Vagina (tissue), 2 donors: ENCODE measurements at regions not wholly inside any gene's neighbourhood (a gene's known extent, or its start where the extent isn't known, plus 50 kb on each side); places are given as distances from the start of the nearest gene placed in this dataset.

Source experiments
- DNase-seq, 2 donors: peaks; one replicate each; pipeline ENCODE4 v3.0.0-alpha.2; 2017; ENCODE audit errors: extremely low spot score in 2 of 2
- H3K27ac ChIP-seq: fragments of 200-600 bp; sonication (generic); one replicate; pipeline ENCODE4 v1.5.1; 2019
- H3K27me3 ChIP-seq: fragments of 200-600 bp; sonication (generic); one replicate; pipeline ENCODE4 v1.5.1; 2019
- H3K36me3 ChIP-seq, 2 donors: fragments of 200-600 bp; sonication (generic); one replicate each; pipeline ENCODE4 v1.5.1; 2017 to 2019
- H3K4me1 ChIP-seq: fragments of 200-600 bp; sonication (generic); one replicate; pipeline ENCODE4 v1.5.1; 2019
- H3K4me3 ChIP-seq, 2 donors: fragments of 200-600 bp; sonication (generic); 1 replicate in 1 of 2; 2 replicates in 1 of 2; pipeline ENCODE4 v1.5.1; 2016 to 2019
- H3K9me3 ChIP-seq: fragments of 200-600 bp; sonication (generic); one replicate; pipeline ENCODE4 v1.5.1; 2019
- POLR2A ChIP-seq, 2 donors: fragments of 450-650 bp; IDR thresholded peaks; one replicate each; pipeline ENCODE4 v1.6.1; 2017; ENCODE audit warnings: antibody characterized with exemption in 2 of 2, mild to moderate bottlenecking in 2 of 2, moderate library complexity in 2 of 2
- POLR2AphosphoS5 ChIP-seq, 2 donors: sonication (generic); formaldehyde crosslinking; IDR thresholded peaks; one replicate each; pipeline ENCODE4 v1.9.0; 2017; ENCODE audit warnings: antibody characterized with exemption in 2 of 2, mild to moderate bottlenecking in 2 of 2, low read depth in 1 of 2; ENCODE audit not compliant: insufficient read depth in 1 of 2
- intact Hi-C: fragments of 100-400 bp; cut with DNase I; formaldehyde crosslinking; loops from one replicate; pipeline ENCODE4 v1.15.1; 2023
- TF ChIP-seq, protein P1 (sequence below), 3 experiments: fragments of 450-650 bp in 2 of 3; fragments of 200-600 bp in 1 of 3; sonication (generic) in 1 of 3; IDR thresholded peaks; one replicate each; pipeline ENCODE4 v1.5.1; 2017 to 2019; ENCODE audit warnings: antibody characterized with exemption in 3 of 3, mild to moderate bottlenecking in 2 of 3, moderate library complexity in 2 of 3

DNA sequence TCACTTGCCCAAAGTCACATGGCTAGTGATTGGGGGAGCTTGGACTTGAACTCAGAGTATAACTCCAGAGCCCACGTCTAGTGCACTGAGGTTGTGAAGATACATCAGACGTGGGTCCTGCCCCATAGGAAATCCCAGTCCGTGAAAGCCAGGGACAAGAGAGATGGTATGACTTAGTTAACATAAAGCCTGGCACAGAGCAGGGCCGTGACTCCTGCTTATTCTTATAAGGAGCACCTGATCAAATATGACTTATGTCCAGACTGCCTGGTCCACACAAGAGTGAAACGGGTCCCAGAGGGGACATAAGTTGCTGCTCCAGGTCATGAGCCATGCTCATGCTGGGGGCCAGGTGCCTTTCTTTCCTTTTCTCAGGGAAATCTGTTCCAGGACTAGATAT is 166.3 kb upstream of the USP24 start:
- no peaks in the 10 kb centered on the region for H3K27me3 ChIP-seq
- TF ChIP-seq, protein P1, sequence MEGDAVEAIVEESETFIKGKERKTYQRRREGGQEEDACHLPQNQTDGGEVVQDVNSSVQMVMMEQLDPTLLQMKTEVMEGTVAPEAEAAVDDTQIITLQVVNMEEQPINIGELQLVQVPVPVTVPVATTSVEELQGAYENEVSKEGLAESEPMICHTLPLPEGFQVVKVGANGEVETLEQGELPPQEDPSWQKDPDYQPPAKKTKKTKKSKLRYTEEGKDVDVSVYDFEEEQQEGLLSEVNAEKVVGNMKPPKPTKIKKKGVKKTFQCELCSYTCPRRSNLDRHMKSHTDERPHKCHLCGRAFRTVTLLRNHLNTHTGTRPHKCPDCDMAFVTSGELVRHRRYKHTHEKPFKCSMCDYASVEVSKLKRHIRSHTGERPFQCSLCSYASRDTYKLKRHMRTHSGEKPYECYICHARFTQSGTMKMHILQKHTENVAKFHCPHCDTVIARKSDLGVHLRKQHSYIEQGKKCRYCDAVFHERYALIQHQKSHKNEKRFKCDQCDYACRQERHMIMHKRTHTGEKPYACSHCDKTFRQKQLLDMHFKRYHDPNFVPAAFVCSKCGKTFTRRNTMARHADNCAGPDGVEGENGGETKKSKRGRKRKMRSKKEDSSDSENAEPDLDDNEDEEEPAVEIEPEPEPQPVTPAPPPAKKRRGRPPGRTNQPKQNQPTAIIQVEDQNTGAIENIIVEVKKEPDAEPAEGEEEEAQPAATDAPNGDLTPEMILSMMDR (IDR thresholded peaks at IDR 0.05) = no peak
- no peak for TF ChIP-seq POLR2AphosphoS5 (IDR thresholded peaks at IDR 0.05; ENCODE audit: insufficient read depth in 1 of 2, low read depth in 1 of 2)
- TF ChIP-seq POLR2A (IDR thresholded peaks at IDR 0.05) = no peak
- intact Hi-C loops = no loop called here
- H3K4me3 ChIP-seq = no peak overlapping the region
- no peaks in the 10 kb centered on the region for H3K4me1 ChIP-seq
- no peak overlapping the region for H3K27ac ChIP-seq
- no peaks in the 10 kb centered on the region for H3K9me3 ChIP-seq
- DNase-seq = no peak
- no peaks in the 10 kb centered on the region for H3K36me3 ChIP-seq

DNA sequence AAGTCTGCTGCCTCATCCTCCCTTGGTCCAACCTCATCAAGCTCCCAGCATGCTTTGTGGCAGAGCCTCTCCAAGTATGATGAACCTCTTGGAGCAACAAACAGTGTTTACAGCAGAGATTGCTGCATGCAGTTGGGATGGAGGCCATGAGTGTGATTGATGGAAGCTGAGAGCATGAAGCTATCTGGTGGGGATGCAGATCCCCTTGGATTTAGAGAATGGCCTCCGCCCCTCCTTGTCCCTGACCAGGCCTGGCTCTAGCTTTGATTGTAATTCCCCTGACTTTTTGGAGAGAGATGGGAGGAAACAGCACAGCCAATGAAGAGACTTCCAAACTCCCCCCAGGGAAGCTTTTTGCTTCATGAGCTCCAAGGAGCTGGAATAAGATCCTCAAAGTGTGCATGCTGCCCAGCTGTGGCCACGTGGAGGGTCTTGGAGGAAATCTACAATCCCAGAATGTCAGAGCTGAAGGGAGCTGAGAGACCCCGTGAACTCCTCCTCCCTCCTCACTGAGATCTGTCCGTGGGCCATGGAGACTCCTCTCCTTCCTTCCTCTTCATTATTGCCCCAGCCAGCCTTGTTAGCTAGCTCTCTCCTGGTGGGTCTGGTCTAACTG is 165.3 kb upstream of the USP24 start:
- no peaks in the 10 kb centered on the region for H3K36me3 ChIP-seq
- H3K27me3 ChIP-seq = no peaks in the 10 kb centered on the region
- H3K9me3 ChIP-seq = no peaks in the 10 kb centered on the region
- no peak overlapping the region for H3K4me3 ChIP-seq
- H3K4me1 ChIP-seq = peaks cover 4% of the 10 kb centered on the region
- intact Hi-C loops = no loop called here
- peak overlapping the region; percentile 37 for H3K27ac ChIP-seq
- no peak for DNase-seq
- TF ChIP-seq POLR2AphosphoS5 (IDR thresholded peaks at IDR 0.05; ENCODE audit: insufficient read depth in 1 of 2, low read depth in 1 of 2) = no peak
- TF ChIP-seq, protein P1 (IDR thresholded peaks at IDR 0.05) = no peak
- no peak for TF ChIP-seq POLR2A (IDR thresholded peaks at IDR 0.05)

DNA sequence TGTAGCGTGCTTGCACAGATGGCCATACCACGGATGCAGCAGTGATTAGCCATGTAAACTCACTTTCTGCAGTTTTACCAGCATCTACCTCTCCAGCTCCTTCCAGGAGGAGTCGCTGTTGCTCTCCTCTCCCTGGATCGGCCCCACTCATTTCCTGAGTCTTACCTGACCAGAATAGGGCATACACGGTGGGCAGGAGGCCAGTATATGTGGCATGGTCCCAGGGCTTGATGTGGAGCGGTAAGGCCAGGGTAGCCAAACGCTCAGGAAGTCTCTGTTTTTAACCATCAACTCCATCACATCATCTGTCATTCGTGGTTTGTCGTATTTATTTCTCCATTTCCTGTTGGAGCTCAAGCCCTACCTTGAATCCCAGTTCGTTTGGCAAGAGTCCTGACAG is 163.4 kb upstream of the USP24 start:
- Histone ChIP-seq H3K27me3 (no peaks in the 10 kb centered on the region), H3K4me1 (peaks cover 9% of the 10 kb centered on the region), H3K27ac (no peak overlapping the region), H3K9me3 (no peaks in the 10 kb centered on the region), H3K4me3 (no peak overlapping the region), H3K36me3 (no peaks in the 10 kb centered on the region)
- no peak for DNase-seq
- intact Hi-C loops = loop anchor here (2.0 kb wide), 1 partner anchor 1200 kb away; the partner anchor contains the start of gene PLPP3
- TF ChIP-seq POLR2AphosphoS5 (IDR thresholded peaks at IDR 0.05; ENCODE audit: insufficient read depth in 1 of 2, low read depth in 1 of 2) (no peak), POLR2A (IDR thresholded peaks at IDR 0.05) (no peak)
- TF ChIP-seq, protein P1 (IDR thresholded peaks at IDR 0.05) = no peak

DNA sequence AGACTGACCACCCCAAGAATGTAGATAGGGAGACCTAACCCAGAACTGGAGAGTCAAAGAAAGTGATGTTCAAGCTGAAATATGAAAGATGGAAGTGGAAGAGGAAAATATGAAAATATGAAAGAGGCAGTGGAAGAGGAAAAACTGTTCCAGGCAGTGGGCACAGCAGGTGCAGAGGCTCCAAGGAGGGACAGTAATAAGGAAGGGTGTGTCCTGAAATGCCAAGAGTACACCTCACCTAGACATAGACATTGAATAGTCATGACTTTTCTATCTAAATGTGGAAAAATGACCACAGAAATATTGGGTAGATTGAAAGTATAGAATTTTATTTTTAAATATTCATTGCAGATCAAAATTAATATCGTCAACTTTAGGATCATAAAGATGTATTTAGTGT is 161.7 kb upstream of the USP24 start:
- Histone ChIP-seq H3K4me3 (no peak overlapping the region), H3K4me1 (peaks cover 9% of the 10 kb centered on the region), H3K27me3 (no peaks in the 10 kb centered on the region), H3K9me3 (no peaks in the 10 kb centered on the region), H3K36me3 (no peaks in the 10 kb centered on the region), H3K27ac (no peak overlapping the region)
- TF ChIP-seq POLR2A (IDR thresholded peaks at IDR 0.05) (no peak), POLR2AphosphoS5 (IDR thresholded peaks at IDR 0.05; ENCODE audit: insufficient read depth in 1 of 2, low read depth in 1 of 2) (no peak)
- TF ChIP-seq, protein P1 (IDR thresholded peaks at IDR 0.05) = no peak
- intact Hi-C loops = no loop called here
- DNase-seq = no peak

DNA sequence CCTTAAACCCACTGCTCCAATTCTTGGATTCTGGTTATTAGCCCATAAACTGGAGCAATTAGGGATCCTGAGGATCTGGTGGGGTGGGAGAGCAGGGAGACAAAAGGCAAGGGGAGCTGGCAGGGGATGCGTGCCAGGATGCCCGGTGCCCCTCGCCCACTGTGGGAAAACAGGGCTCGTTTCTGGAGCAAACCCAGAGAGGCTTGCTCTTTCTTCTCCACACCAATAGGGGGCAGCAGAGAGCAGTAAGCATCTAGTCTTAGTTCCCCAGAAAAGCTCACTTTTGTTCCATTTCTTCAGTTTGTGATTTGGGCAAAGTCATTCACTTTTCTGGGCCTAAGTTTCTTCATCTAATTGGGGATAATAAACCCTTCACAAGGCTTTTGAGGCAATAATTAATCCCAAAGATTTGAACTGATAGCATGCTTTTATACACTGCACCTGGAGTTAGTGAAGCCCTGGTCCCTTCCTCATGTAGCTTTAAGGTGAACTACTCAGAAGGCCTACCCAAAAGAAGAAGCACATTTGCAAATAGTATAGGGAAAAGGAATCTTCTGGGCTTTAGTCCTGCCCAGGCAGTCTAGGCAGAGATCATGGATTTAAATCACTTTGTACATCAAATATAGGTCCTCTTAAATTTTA is 160.6 kb upstream of the USP24 start:
- peaks cover 9% of the 10 kb centered on the region for H3K4me1 ChIP-seq
- intact Hi-C loops = no loop called here
- H3K9me3 ChIP-seq = no peaks in the 10 kb centered on the region
- TF ChIP-seq POLR2A (IDR thresholded peaks at IDR 0.05) (no peak), POLR2AphosphoS5 (IDR thresholded peaks at IDR 0.05; ENCODE audit: insufficient read depth in 1 of 2, low read depth in 1 of 2) (peak in 1 of 2 donors; percentile 22)
- TF ChIP-seq, protein P1 (IDR thresholded peaks at IDR 0.05) = peak; percentile 56 to 89 (median 73)
- DNase-seq = no peak
- peak overlapping the region; percentile 74 for H3K27ac ChIP-seq
- H3K27me3 ChIP-seq = no peaks in the 10 kb centered on the region
- H3K4me3 ChIP-seq = no peak overlapping the region
- H3K36me3 ChIP-seq = no peaks in the 10 kb centered on the region
